ENCODE measurements at regions not wholly inside any gene's neighbourhood (a gene's known extent, or its start where the extent isn't known, plus 50 kb on each side); places are given as distances from the start of the nearest gene placed in this dataset.
A peak's percentile ranks its signal among the peaks of the same experiment; 100 is the strongest.

GRCh38 chr2:196288006-196288538 lies 116.7 kb upstream of the STK17B start:
- H3K4me1 ChIP-seq = no peaks in the 10 kb centered on the region
- DNase-seq (no peak), ATAC-seq (no peak)
- H3K4me3 ChIP-seq = no peak overlapping the region
- intact Hi-C loops (cut with DNase I) = no loop called here
- no peak overlapping the region for H3K27ac ChIP-seq
- H3K9me3 ChIP-seq = no peaks in the 10 kb centered on the region
- no peaks in the 10 kb centered on the region for H3K36me3 ChIP-seq (replicated peaks in 1 of 2; ENCODE audit: insufficient read depth in 1 of 2, low read depth in 2 of 2)
- 49 to 67% methylated on average over 5 of the region's 5 CpGs for WGBS, 2 donors
- TF ChIP-seq CTCF (IDR thresholded peaks at IDR 0.05) (no peak), POLR2A (IDR thresholded peaks at IDR 0.05) (no peak)
- H3K27me3 ChIP-seq = no peaks in the 10 kb centered on the region

- Histone ChIP-seq H3K4me3 (no peak overlapping the region), H3K27me3 (no peaks in the 10 kb centered on the region), H3K36me3 (replicated peaks in 1 of 2; ENCODE audit: insufficient read depth in 1 of 2, low read depth in 2 of 2) (no peaks in the 10 kb centered on the region), H3K9me3 (no peaks in the 10 kb centered on the region), H3K27ac (no peak overlapping the region), H3K4me1 (no peaks in the 10 kb centered on the region)
- no peak for DNase-seq
- no peak for ATAC-seq
- intact Hi-C loops (cut with DNase I) = no loop called here
- TF ChIP-seq CTCF (IDR thresholded peaks at IDR 0.05) = no peak
- TF ChIP-seq POLR2A (IDR thresholded peaks at IDR 0.05) = no peak
- 27 to 33% methylated on average over 2 of the region's 2 CpGs for WGBS, 2 donors
Observed at GRCh38 chr2:196289000-196289399, 117.6 kb upstream of the STK17B start.

- ATAC-seq = no peak
- no peaks in the 10 kb centered on the region for H3K36me3 ChIP-seq (replicated peaks in 1 of 2; ENCODE audit: insufficient read depth in 1 of 2, low read depth in 2 of 2)
- no peak for DNase-seq
- no peaks in the 10 kb centered on the region for H3K9me3 ChIP-seq
- intact Hi-C loops (cut with DNase I) = no loop called here
- TF ChIP-seq POLR2A (IDR thresholded peaks at IDR 0.05) (no peak), CTCF (IDR thresholded peaks at IDR 0.05) (no peak)
- H3K4me1 ChIP-seq = no peaks in the 10 kb centered on the region
- H3K27me3 ChIP-seq = no peaks in the 10 kb centered on the region
- H3K27ac ChIP-seq = no peak overlapping the region
- H3K4me3 ChIP-seq = no peak overlapping the region
Observed at GRCh38 chr2:196290136-196290535, 118.8 kb upstream of the STK17B start.

- no peak for DNase-seq
- WGBS, 2 donors = 71 to 84% methylated on average over 1 of the region's 1 CpG
- Histone ChIP-seq H3K4me1 (no peaks in the 10 kb centered on the region), H3K9me3 (no peaks in the 10 kb centered on the region), H3K4me3 (no peak overlapping the region), H3K27me3 (no peaks in the 10 kb centered on the region), H3K27ac (no peak overlapping the region), H3K36me3 (replicated peaks in 1 of 2; ENCODE audit: insufficient read depth in 1 of 2, low read depth in 2 of 2) (no peaks in the 10 kb centered on the region)
- intact Hi-C loops (cut with DNase I) = no loop called here
- TF ChIP-seq CTCF (IDR thresholded peaks at IDR 0.05) = no peak
- TF ChIP-seq POLR2A (IDR thresholded peaks at IDR 0.05) = no peak
- ATAC-seq = no peak
Observed at GRCh38 chr2:196290569-196290968, 119.2 kb upstream of the STK17B start.

GRCh38 chr2:196291426-196291825 lies 120.0 kb upstream of the STK17B start:
- TF ChIP-seq POLR2A (IDR thresholded peaks at IDR 0.05) = no peak
- no peak for TF ChIP-seq CTCF (IDR thresholded peaks at IDR 0.05)
- intact Hi-C loops (cut with DNase I) = no loop called here
- peak; percentile 22 for ATAC-seq
- H3K36me3 ChIP-seq (replicated peaks in 1 of 2; ENCODE audit: insufficient read depth in 1 of 2, low read depth in 2 of 2) = no peaks in the 10 kb centered on the region
- H3K9me3 ChIP-seq = no peaks in the 10 kb centered on the region
- peak overlapping the region in 3 of 4 donors; percentile 48 to 52 (median 50) for H3K27ac ChIP-seq
- no peak overlapping the region for H3K4me3 ChIP-seq
- H3K4me1 ChIP-seq = no peaks in the 10 kb centered on the region
- WGBS, 2 donors = 48 to 56% methylated on average over 2 of the region's 2 CpGs
- H3K27me3 ChIP-seq = no peaks in the 10 kb centered on the region
- no peak for DNase-seq
